ENCODE measurements at regions not wholly inside any gene's neighbourhood (a gene's known extent, or its start where the extent isn't known, plus 50 kb on each side); places are given as distances from the start of the nearest gene placed in this dataset.

GRCh38 chr6:148617530-148617929 lies 129.3 kb upstream of the UST start:
- TF ChIP-seq CTCF (IDR thresholded peaks at IDR 0.05; ENCODE audit: insufficient read depth, low read length, poor library complexity, severe bottlenecking) = no peak
- TF ChIP-seq EZH2phosphoT487 (conservative IDR thresholded peaks at IDR 0.05; ENCODE audit: low read length) = no peak
